ENCODE measurements at regions not wholly inside any gene's neighbourhood (a gene's known extent, or its start where the extent isn't known, plus 50 kb on each side); places are given as distances from the start of the nearest gene placed in this dataset.

GRCh38 chr5:124583469-124584350 lies 162.7 kb downstream of the ZNF608 start:
- TF ChIP-seq CTCF (IDR thresholded peaks at IDR 0.05) (no peak), POLR2A (IDR thresholded peaks at IDR 0.05) (no peak)

Measured in uterus (tissue), 2 donors.